Loucy (cell line): ENCODE measurements at regions not wholly inside any gene's neighbourhood (a gene's known extent, or its start where the extent isn't known, plus 50 kb on each side); places are given as distances from the start of the nearest gene placed in this dataset.

Source experiments
- H2AFZ ChIP-seq: fragments of 200-600 bp; sonication (generic); 2 replicates; pipeline ENCODE4 v1.6.0; 2016; ENCODE audit warnings: antibody characterized with exemption, mild to moderate bottlenecking, low read length, moderate library complexity
- H3F3A ChIP-seq: fragments of 200-600 bp; 2 replicates; pipeline ENCODE4 v1.6.0; 2016; ENCODE audit warnings: antibody characterized with exemption, low read depth, mild to moderate bottlenecking
- H3K27me3 ChIP-seq: fragments of 200-600 bp; sonication (generic); 2 replicates; pipeline ENCODE4 v1.6.1; 2014; ENCODE audit warnings: low read length, mild to moderate bottlenecking; ENCODE audit not compliant: insufficient read depth, poor library complexity, severe bottlenecking
- H3K36me3 ChIP-seq: fragments of 200-600 bp; sonication (generic); 2 replicates; pipeline ENCODE4 v1.6.1; 2016; ENCODE audit warnings: low read length; ENCODE audit not compliant: insufficient read depth
- H3K4me1 ChIP-seq: fragments of 200-600 bp; sonication (generic); 2 replicates; pipeline ENCODE4 v1.5.1; 2014; ENCODE audit warnings: low read length, mild to moderate bottlenecking; ENCODE audit not compliant: insufficient read depth, poor library complexity, severe bottlenecking
- H3K4me2 ChIP-seq: fragments of 200-600 bp; sonication (generic); 2 replicates; pipeline ENCODE4 v1.6.0; 2014; ENCODE audit warnings: antibody characterized with exemption, low read length, low read depth, mild to moderate bottlenecking; ENCODE audit not compliant: poor library complexity, severe bottlenecking
- H3K4me3 ChIP-seq: fragments of 200-600 bp; sonication (generic); 2 replicates; pipeline ENCODE4 v1.5.1; 2014; ENCODE audit warnings: low read length, mild to moderate bottlenecking, mixed read lengths; ENCODE audit not compliant: poor library complexity, severe bottlenecking
- H3K79me2 ChIP-seq: fragments of 200-600 bp; sonication (generic); 2 replicates; pipeline ENCODE4 v1.6.1; 2014; ENCODE audit warnings: low read length; ENCODE audit not compliant: insufficient read depth
- H3K9ac ChIP-seq: fragments of 200-600 bp; sonication (generic); 2 replicates; pipeline ENCODE4 v1.6.0; 2014; ENCODE audit warnings: mild to moderate bottlenecking, low read depth, low read length, moderate library complexity; ENCODE audit not compliant: poor library complexity, severe bottlenecking
- H3K9me2 ChIP-seq: fragments of 200-600 bp; sonication (generic); replicated peaks from 2 replicates; pipeline ENCODE4 v1.6.1; 2016; ENCODE audit warnings: low read depth, low read length, mixed read lengths
- H3K9me3 ChIP-seq: fragments of 200-600 bp; sonication (generic); 2 replicates; pipeline ENCODE4 v1.6.1; 2014; ENCODE audit warnings: mild to moderate bottlenecking, antibody characterized with exemption, low read length, low read depth; ENCODE audit not compliant: insufficient read depth
- H4K20me1 ChIP-seq: fragments of 200-600 bp; sonication (generic); 2 replicates; pipeline ENCODE4 v1.6.0; 2014; ENCODE audit warnings: antibody characterized with exemption, low read length, mild to moderate bottlenecking; ENCODE audit not compliant: insufficient read depth, poor library complexity, severe bottlenecking
- EZH2phosphoT487 ChIP-seq: fragments of 200-600 bp; IDR thresholded peaks from 2 replicates; pipeline ENCODE4 v1.6.1; 2018; ENCODE audit warnings: antibody characterized with exemption, mild to moderate bottlenecking, moderate library complexity, borderline replicate concordance
- TF ChIP-seq, protein P1 (sequence below): fragments of 200-600 bp; sonication (generic); conservative IDR thresholded peaks from 2 replicates; pipeline ENCODE4 v1.5.1; 2014; ENCODE audit warnings: mild to moderate bottlenecking, antibody characterized with exemption, low read length

DNA sequence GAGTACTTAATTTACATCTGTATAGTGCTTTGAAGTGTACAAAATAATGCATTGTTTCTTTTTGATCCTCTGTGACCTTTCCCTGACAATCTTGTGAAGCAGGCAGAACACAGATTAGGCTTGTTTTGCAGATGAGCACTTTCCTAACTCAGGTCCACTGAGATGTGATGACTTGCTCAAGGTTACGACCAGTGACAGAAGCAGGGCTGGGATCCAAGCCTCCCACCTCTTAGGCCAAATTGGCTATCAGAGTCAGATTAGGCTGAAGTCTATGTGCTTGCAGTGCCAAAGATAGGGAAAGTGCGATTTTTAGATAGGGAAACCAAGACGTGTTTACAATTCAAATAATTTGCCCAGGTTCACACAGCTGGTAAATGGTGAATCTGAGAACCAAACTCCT, 147.3 kb downstream of the OMA1 start:
- no peaks in the 10 kb centered on the region for H3F3A ChIP-seq
- no peak for TF ChIP-seq EZH2phosphoT487
- TF ChIP-seq, protein P1, sequence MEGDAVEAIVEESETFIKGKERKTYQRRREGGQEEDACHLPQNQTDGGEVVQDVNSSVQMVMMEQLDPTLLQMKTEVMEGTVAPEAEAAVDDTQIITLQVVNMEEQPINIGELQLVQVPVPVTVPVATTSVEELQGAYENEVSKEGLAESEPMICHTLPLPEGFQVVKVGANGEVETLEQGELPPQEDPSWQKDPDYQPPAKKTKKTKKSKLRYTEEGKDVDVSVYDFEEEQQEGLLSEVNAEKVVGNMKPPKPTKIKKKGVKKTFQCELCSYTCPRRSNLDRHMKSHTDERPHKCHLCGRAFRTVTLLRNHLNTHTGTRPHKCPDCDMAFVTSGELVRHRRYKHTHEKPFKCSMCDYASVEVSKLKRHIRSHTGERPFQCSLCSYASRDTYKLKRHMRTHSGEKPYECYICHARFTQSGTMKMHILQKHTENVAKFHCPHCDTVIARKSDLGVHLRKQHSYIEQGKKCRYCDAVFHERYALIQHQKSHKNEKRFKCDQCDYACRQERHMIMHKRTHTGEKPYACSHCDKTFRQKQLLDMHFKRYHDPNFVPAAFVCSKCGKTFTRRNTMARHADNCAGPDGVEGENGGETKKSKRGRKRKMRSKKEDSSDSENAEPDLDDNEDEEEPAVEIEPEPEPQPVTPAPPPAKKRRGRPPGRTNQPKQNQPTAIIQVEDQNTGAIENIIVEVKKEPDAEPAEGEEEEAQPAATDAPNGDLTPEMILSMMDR, result no peak

DNA sequence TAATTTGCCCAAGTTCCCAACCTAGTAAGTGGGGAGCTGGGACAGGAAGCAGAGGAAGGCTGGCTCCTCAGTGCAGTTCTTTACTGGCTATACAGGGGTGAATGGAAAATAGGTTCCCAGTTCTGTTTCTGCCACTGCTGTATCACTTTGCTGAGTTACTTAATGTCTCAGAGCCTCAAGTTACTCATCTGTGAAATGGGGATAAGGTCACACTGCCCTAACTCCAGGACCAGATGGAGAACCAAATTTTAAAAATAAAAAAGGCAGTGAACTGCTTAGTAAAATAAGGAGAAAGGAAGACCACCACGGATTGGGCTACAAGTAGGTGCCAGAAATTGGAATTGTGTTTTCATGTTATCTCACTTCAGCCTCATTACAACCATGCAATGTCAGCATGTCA, 147.8 kb downstream of the OMA1 start:
- no peaks in the 10 kb centered on the region for H3K27me3 ChIP-seq
- TF ChIP-seq EZH2phosphoT487, result no peak
- TF ChIP-seq, protein P1, result no peak
- H3K4me2 ChIP-seq, result no peak overlapping the region
- peaks cover 53% of the 10 kb centered on the region for H3K4me1 ChIP-seq
- H4K20me1 ChIP-seq, result no peaks in the 10 kb centered on the region
- no peak overlapping the region for H3K4me3 ChIP-seq
- H3K9me2 ChIP-seq, result no peaks in the 10 kb centered on the region
- H3K36me3 ChIP-seq, result no peaks in the 10 kb centered on the region
- H3K79me2 ChIP-seq, result no peaks in the 10 kb centered on the region
- 0 out of 2 replicates have a peak, but pooled peaks cover under 1% of the 10 kb centered on the region for H3F3A ChIP-seq
- H2AFZ ChIP-seq, result no peak overlapping the region
- H3K9me3 ChIP-seq, result no peaks in the 10 kb centered on the region
- H3K9ac ChIP-seq, result no peak overlapping the region

More for the DNA sequence above, 147.3 kb downstream of the OMA1 start:
- no peaks in the 10 kb centered on the region for H3K9me3 ChIP-seq
- H3K27me3 ChIP-seq, result no peaks in the 10 kb centered on the region
- H3K4me3 ChIP-seq, result no peak overlapping the region
- H3K79me2 ChIP-seq, result no peaks in the 10 kb centered on the region
- no peaks in the 10 kb centered on the region for H3K36me3 ChIP-seq
- H3K4me2 ChIP-seq, result no peak overlapping the region
- peaks cover 49% of the 10 kb centered on the region for H3K4me1 ChIP-seq
- no peak overlapping the region for H3K9ac ChIP-seq
- H4K20me1 ChIP-seq, result no peaks in the 10 kb centered on the region
- H2AFZ ChIP-seq, result no peak overlapping the region
- no peaks in the 10 kb centered on the region for H3K9me2 ChIP-seq

DNA sequence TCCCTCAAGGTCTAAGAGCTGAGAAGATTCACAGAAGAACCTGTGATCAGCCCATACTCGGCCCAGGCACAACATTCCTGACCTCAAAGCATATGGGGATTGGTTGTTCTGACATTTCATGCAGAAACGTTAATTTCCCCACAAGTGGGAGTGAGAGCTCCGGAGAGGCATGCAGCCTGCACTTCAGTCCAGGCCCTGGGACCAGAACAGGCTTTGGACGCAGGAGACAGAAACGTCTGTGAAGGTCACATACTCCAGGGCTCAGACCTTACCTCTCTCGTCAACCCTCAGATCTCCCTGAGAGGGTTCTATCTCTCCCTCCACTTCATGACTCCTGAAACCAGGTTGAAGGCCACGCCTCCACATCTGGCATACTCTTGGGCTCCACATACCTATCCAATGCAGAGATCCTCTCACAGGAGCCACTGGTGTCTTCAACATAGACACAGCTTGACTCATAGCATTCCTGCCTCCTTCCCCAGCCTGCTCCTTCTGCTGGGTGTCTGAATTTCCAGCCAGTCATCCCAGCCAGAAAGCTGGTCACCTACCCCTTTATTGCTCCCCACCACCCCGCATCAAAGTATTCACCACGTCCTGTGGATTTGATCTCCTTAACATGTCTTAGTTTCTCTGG, 149.2 kb downstream of the OMA1 start:
- TF ChIP-seq, protein P1, result no peak
- TF ChIP-seq EZH2phosphoT487, result no peak
- peaks cover 65% of the 10 kb centered on the region for H3K4me1 ChIP-seq
- H3F3A ChIP-seq, result peaks cover 13% of the 10 kb centered on the region
- H3K36me3 ChIP-seq, result no peaks in the 10 kb centered on the region
- H2AFZ ChIP-seq, result no peak overlapping the region
- H3K4me3 ChIP-seq, result no peak overlapping the region
- no peaks in the 10 kb centered on the region for H4K20me1 ChIP-seq
- no peaks in the 10 kb centered on the region for H3K9me3 ChIP-seq
- no peaks in the 10 kb centered on the region for H3K27me3 ChIP-seq
- no peaks in the 10 kb centered on the region for H3K9me2 ChIP-seq
- H3K4me2 ChIP-seq, result no peak overlapping the region
- no peaks in the 10 kb centered on the region for H3K79me2 ChIP-seq
- H3K9ac ChIP-seq, result no peak overlapping the region
